ENCODE measurements at regions not wholly inside any gene's neighbourhood (a gene's known extent, or its start where the extent isn't known, plus 50 kb on each side); places are given as distances from the start of the nearest gene placed in this dataset.

GRCh38 chr5:30050056-30050815 is 1143.2 kb upstream of the CDH6 start:
- H3K4me3 ChIP-seq: no peak overlapping the region
- no peaks in the 10 kb centered on the region for H3K27me3 ChIP-seq
- intact Hi-C loops (cut with DNase I): no loop called here
- TF ChIP-seq EP300 (IDR thresholded peaks at IDR 0.05) (no peak), CTCF (IDR thresholded peaks at IDR 0.05) (no peak), POLR2A (IDR thresholded peaks at IDR 0.05) (no peak)
- H3K36me3 ChIP-seq: no peaks in the 10 kb centered on the region
- H3K4me1 ChIP-seq (ENCODE audit: insufficient read depth): no peaks in the 10 kb centered on the region
- no peak overlapping the region for H3K27ac ChIP-seq
- DNase-seq: no peak
- H3K9me3 ChIP-seq: no peaks in the 10 kb centered on the region
- WGBS, 3 donors: 70 to 78% (median 77%) methylated on average over 8 of the region's 8 CpGs

GRCh38 chr5:30042677-30043076 is 1150.8 kb upstream of the CDH6 start:
- no peaks in the 10 kb centered on the region for H3K9me3 ChIP-seq
- intact Hi-C loops (cut with DNase I): no loop called here
- TF ChIP-seq EP300 (IDR thresholded peaks at IDR 0.05) (no peak), POLR2A (IDR thresholded peaks at IDR 0.05) (no peak), CTCF (IDR thresholded peaks at IDR 0.05) (no peak)
- no peak overlapping the region for H3K27ac ChIP-seq
- no peaks in the 10 kb centered on the region for H3K4me1 ChIP-seq (ENCODE audit: insufficient read depth)
- H3K27me3 ChIP-seq: no peaks in the 10 kb centered on the region
- DNase-seq: no peak
- WGBS, 3 donors: 78 to 86% (median 82%) methylated on average over 10 of the region's 10 CpGs
- no peaks in the 10 kb centered on the region for H3K36me3 ChIP-seq
- H3K4me3 ChIP-seq: no peak overlapping the region

- no peaks in the 10 kb centered on the region for H3K4me1 ChIP-seq (ENCODE audit: insufficient read depth)
- TF ChIP-seq CTCF (IDR thresholded peaks at IDR 0.05): no peak
- H3K36me3 ChIP-seq: no peaks in the 10 kb centered on the region
- H3K4me3 ChIP-seq: no peak overlapping the region
- intact Hi-C loops (cut with DNase I): no loop called here
- H3K27ac ChIP-seq: no peak overlapping the region
- no peak for DNase-seq
- WGBS, 3 donors: 64 to 73% (median 68%) methylated on average over 5 to 7 of the region's 7 CpGs
- no peaks in the 10 kb centered on the region for H3K27me3 ChIP-seq
- H3K9me3 ChIP-seq: no peaks in the 10 kb centered on the region
Measured at GRCh38 chr5:30041831-30042385, 1151.6 kb upstream of the CDH6 start.

- TF ChIP-seq EP300 (IDR thresholded peaks at IDR 0.05) (no peak), POLR2A (IDR thresholded peaks at IDR 0.05) (no peak), CTCF (IDR thresholded peaks at IDR 0.05) (no peak)
- intact Hi-C loops (cut with DNase I): no loop called here
- Histone ChIP-seq H3K4me3 (no peak overlapping the region), H3K36me3 (no peaks in the 10 kb centered on the region), H3K27ac (no peak overlapping the region), H3K27me3 (no peaks in the 10 kb centered on the region), H3K4me1 (ENCODE audit: insufficient read depth) (no peaks in the 10 kb centered on the region), H3K9me3 (no peaks in the 10 kb centered on the region)
- 82 to 92% (median 89%) methylated on average over 3 of the region's 3 CpGs for whole genome bisulfite sequencing, 3 donors
- DNase-seq: no peak
Measured at GRCh38 chr5:30041291-30041690, 1152.2 kb upstream of the CDH6 start.

Measured in ovary (tissue), 7 donors.